ENCODE measurements at regions not wholly inside any gene's neighbourhood (a gene's known extent, or its start where the extent isn't known, plus 50 kb on each side); places are given as distances from the start of the nearest gene placed in this dataset.

GRCh38 chr5:176725521-176726280 lies 78.4 kb downstream of the TSPAN17 start:
- Mint-ChIP-seq H3K27ac (peak overlapping the region in 2 of 3 experiments; percentile 45 to 51), H3K27me3 (ENCODE audit: low read depth) (peaks cover 56% of the 10 kb centered on the region), H3K36me3 (ENCODE audit: low read depth) (no peaks in the 10 kb centered on the region), H3K4me3 (no peak overlapping the region), H3K9me3 (no peaks in the 10 kb centered on the region), H3K4me1 (peaks cover 37% of the 10 kb centered on the region)
- TF ChIP-seq, protein P1, sequence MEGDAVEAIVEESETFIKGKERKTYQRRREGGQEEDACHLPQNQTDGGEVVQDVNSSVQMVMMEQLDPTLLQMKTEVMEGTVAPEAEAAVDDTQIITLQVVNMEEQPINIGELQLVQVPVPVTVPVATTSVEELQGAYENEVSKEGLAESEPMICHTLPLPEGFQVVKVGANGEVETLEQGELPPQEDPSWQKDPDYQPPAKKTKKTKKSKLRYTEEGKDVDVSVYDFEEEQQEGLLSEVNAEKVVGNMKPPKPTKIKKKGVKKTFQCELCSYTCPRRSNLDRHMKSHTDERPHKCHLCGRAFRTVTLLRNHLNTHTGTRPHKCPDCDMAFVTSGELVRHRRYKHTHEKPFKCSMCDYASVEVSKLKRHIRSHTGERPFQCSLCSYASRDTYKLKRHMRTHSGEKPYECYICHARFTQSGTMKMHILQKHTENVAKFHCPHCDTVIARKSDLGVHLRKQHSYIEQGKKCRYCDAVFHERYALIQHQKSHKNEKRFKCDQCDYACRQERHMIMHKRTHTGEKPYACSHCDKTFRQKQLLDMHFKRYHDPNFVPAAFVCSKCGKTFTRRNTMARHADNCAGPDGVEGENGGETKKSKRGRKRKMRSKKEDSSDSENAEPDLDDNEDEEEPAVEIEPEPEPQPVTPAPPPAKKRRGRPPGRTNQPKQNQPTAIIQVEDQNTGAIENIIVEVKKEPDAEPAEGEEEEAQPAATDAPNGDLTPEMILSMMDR (IDR thresholded peaks at IDR 0.05; ENCODE audit: unreplicated experiment in 3 of 3): no peak

GRCh38 chr5:176726746-176727527 lies 79.7 kb downstream of the TSPAN17 start:
- no peaks in the 10 kb centered on the region for H3K36me3 Mint-ChIP-seq (ENCODE audit: low read depth)
- peaks cover 31% of the 10 kb centered on the region for H3K4me1 Mint-ChIP-seq
- H3K27me3 Mint-ChIP-seq (ENCODE audit: low read depth): peaks cover 56% of the 10 kb centered on the region
- H3K27ac Mint-ChIP-seq: no peak overlapping the region
- TF ChIP-seq, protein P1 (IDR thresholded peaks at IDR 0.05; ENCODE audit: unreplicated experiment in 3 of 3): no peak
- no peak overlapping the region for H3K4me3 Mint-ChIP-seq
- no peaks in the 10 kb centered on the region for H3K9me3 Mint-ChIP-seq

DNA sequence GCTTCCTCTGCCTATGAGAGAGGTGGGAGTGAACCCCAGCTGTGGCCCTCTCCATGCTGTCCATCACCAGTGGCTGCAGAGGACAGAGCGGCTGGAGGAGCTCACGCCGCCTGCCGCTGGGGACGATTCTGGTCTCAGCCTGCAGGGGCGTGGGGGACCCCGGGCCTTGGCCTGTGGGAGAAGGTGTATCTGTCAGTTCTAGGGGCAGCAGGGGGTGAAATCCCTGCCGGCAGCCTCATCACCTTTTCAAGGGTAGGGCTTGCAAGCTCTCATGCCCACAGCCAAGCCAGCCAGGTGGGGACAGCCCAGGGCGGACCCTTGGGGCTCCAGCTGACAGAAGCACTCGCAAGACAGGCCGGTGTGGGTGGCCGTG lies 80.2 kb downstream of the TSPAN17 start:
- H3K27ac Mint-ChIP-seq: no peak overlapping the region
- no peaks in the 10 kb centered on the region for H3K36me3 Mint-ChIP-seq (ENCODE audit: low read depth)
- H3K4me3 Mint-ChIP-seq: no peak overlapping the region
- no peaks in the 10 kb centered on the region for H3K9me3 Mint-ChIP-seq
- peaks cover 56% of the 10 kb centered on the region for H3K27me3 Mint-ChIP-seq (ENCODE audit: low read depth)
- TF ChIP-seq, protein P1 (IDR thresholded peaks at IDR 0.05; ENCODE audit: unreplicated experiment in 3 of 3): no peak
- peaks cover 34% of the 10 kb centered on the region for H3K4me1 Mint-ChIP-seq

DNA sequence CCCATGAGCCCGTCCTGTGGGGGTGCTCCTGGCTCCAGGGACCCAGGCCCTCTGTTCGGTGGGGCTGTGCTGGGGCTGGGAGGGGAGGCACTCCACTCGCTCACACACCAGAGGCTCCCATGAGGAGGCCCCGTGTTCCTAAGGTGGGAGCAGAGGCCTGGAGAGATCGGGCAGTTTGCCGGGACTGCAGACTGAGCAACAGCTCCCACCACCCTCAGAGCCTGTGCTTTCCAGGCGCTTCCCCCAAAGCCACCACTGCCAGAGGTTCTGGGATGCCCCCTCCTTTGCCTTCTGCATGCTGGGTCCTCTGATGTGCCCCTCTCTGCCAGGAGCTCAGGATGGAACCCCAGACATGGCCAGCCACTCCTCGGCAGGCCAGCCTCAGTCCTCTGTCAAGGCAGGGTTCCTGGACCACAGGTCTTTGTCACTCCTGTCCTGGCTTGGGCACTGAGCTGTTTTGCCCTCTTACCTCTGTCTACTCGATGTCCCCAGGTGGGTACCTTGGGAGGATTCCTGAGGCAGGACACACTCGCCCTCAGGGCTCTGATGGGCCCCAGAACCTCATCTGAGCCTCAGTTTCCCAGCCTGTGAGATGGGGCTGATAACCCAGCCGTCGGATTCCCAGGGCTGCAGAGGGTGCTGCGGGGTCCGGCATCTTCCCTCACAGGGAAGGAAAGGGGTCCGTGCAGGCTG lies 80.8 kb downstream of the TSPAN17 start:
- peaks cover 57% of the 10 kb centered on the region for H3K27me3 Mint-ChIP-seq (ENCODE audit: low read depth)
- peaks cover 33% of the 10 kb centered on the region for H3K4me1 Mint-ChIP-seq
- no peaks in the 10 kb centered on the region for H3K36me3 Mint-ChIP-seq (ENCODE audit: low read depth)
- no peaks in the 10 kb centered on the region for H3K9me3 Mint-ChIP-seq
- TF ChIP-seq, protein P1 (IDR thresholded peaks at IDR 0.05; ENCODE audit: unreplicated experiment in 3 of 3): no peak
- no peak overlapping the region for H3K4me3 Mint-ChIP-seq
- H3K27ac Mint-ChIP-seq: no peak overlapping the region

GRCh38 chr5:176728831-176729251 lies 81.5 kb upstream of the UNC5A start:
- Mint-ChIP-seq H3K27me3 (ENCODE audit: low read depth) (peaks cover 58% of the 10 kb centered on the region), H3K9me3 (no peaks in the 10 kb centered on the region), H3K4me1 (peaks cover 33% of the 10 kb centered on the region), H3K4me3 (no peak overlapping the region), H3K36me3 (ENCODE audit: low read depth) (no peaks in the 10 kb centered on the region), H3K27ac (no peak overlapping the region)
- TF ChIP-seq, protein P1 (IDR thresholded peaks at IDR 0.05; ENCODE audit: unreplicated experiment in 3 of 3): no peak
